MM.1S (cell line): ENCODE measurements at regions not wholly inside any gene's neighbourhood (a gene's known extent, or its start where the extent isn't known, plus 50 kb on each side); places are given as distances from the start of the nearest gene placed in this dataset.

Experiments used
- EZH2 ChIP-seq: fragments of 300-600 bp; sonication (generic); optimal IDR thresholded peaks from 2 replicates; pipeline ENCODE3; 2017; ENCODE audit warnings: low read depth, mild to moderate bottlenecking, antibody characterized with exemption, low read length, mixed read lengths
- EZH2phosphoT487 ChIP-seq: fragments of 300-600 bp; sonication (generic); IDR thresholded peaks from 2 replicates; pipeline ENCODE4 v1.6.1; 2018; ENCODE audit warnings: antibody characterized with exemption, low read length
- TF ChIP-seq, protein P1 (sequence below): fragments of 300-600 bp; sonication (generic); IDR thresholded peaks from 2 replicates; pipeline ENCODE4 v1.5.1; 2016; ENCODE audit warnings: antibody characterized with exemption, low read length, mixed read lengths

DNA sequence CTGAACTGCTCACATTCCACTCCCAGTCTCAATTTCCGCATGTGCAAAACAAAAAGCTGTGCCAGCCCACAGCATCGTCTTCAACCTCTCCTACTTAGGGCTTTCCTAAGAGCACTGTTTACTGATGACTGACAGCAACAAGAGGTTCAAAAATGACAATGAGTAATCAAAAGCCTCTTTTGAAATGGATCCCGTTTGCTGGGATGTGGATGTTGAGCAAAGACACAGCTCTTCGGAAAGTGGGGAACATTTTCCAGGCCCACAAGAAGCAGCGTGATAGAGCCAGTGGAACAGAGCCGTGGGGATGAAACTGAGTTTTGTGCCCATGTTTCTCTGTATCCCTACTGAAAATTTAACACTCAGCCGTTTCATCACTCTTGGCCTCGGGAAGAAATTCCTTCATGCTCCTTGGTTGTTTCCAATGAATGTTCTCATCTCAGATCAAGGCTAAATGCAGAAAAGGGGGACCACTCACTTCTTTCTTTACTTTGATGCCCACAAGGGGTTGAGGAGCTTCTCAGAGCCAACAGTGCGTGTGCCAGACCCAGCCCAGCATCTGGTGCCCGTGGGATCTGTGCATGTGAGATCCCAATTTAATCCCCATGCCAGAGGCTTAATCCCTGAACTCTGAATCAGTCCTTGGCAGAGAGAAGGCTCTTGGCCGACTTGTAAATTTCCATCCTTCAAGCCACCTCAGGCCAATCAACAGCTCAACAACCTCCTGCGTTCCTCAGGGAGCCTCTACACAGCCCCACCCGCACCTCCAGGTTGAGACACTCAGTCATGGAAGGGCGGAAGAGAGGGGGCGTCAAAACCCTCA lies 230.2 kb upstream of the DAPK1 start:
- TF ChIP-seq, protein P1, sequence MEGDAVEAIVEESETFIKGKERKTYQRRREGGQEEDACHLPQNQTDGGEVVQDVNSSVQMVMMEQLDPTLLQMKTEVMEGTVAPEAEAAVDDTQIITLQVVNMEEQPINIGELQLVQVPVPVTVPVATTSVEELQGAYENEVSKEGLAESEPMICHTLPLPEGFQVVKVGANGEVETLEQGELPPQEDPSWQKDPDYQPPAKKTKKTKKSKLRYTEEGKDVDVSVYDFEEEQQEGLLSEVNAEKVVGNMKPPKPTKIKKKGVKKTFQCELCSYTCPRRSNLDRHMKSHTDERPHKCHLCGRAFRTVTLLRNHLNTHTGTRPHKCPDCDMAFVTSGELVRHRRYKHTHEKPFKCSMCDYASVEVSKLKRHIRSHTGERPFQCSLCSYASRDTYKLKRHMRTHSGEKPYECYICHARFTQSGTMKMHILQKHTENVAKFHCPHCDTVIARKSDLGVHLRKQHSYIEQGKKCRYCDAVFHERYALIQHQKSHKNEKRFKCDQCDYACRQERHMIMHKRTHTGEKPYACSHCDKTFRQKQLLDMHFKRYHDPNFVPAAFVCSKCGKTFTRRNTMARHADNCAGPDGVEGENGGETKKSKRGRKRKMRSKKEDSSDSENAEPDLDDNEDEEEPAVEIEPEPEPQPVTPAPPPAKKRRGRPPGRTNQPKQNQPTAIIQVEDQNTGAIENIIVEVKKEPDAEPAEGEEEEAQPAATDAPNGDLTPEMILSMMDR: no peak
- TF ChIP-seq EZH2 (no peak), EZH2phosphoT487 (no peak)
